GM18873 (cell line): ENCODE measurements at regions not wholly inside any gene's neighbourhood (a gene's known extent, or its start where the extent isn't known, plus 50 kb on each side); places are given as distances from the start of the nearest gene placed in this dataset.

Experiments used
- ATAC-seq: cut with Tn5 transposase; IDR thresholded peaks from one replicate; pipeline ENCODE4 v1.9.1; 2021; ENCODE audit warnings: mild to moderate bottlenecking, moderate library complexity, moderate number of reproducible peaks; ENCODE audit not compliant: unreplicated experiment, low FRiP score

DNA sequence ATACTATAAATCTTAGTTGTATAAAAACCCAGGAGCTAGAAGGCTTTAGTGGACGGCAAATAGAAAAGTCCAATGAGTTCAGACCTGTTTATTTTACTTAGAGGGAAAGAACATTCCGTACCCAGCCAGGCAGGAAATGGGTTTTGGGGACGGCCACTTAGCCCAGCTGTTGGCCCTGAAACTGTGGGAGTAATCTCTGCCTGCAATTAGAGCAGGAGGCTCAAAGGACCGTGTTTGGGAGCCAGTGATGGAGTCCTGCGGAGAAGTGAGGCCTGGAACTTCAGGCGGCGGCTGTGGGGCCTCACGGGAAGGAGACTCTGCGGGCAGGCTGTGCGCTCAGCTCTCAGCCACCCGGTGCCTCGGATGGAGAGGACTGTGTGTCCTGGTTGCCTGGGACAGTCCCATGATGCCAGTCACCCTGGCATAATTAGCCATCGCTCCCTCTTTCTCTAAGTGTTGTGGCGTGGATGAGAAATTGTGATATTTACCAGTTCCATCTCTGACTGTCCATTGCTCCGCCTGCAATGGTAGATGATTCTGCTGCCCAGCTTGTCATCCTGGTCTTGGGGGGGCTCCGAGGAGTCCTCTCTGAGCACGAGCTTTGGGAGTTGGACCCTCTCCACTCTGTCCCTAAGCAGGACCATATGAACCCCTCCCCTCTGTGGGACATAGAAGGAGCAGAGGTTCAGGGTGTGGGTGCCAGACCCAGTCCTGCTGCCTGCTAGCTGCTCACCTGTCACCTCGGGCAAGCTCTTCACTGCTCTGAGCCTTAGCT is 530.3 kb downstream of the TBC1D22A start:
- no peak for ATAC-seq

GRCh38 chr22:47291565-47292495 is 529.4 kb downstream of the TBC1D22A start:
- ATAC-seq = no peak

DNA sequence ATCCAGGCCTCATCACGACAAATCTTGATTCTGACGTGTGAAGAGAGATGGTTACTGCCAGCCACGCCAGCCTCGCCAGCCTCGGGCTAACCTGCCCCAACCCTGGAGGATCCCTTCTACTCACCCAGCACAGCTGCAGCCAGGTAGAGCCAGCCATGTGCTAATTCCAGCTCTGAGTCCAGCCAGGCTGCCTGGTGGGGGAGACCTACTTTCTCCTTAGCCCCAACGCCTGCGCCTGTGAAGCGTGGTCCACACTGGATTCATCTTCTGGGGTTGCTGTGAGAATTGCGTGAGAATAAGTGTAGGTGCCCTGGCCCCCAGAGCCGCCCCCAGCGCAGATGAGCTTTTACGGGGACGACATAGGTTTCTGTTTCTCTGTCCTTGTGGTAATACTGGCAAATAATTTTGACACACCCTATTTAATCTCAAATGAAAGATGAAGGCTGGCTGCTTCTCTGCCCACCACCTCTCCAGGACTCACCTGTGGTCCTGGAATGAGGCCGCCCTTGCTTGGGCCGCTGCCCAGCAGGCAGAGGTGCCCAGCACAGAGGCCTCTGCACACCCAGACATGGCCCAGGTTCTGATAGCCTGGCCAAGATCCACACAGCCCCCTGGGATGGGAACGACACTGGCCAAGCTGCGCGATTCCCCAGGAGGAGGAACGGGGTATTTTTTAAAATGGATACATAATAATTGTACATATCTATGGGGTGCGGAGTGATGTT is 528.4 kb downstream of the TBC1D22A start:
- ATAC-seq = no peak

DNA sequence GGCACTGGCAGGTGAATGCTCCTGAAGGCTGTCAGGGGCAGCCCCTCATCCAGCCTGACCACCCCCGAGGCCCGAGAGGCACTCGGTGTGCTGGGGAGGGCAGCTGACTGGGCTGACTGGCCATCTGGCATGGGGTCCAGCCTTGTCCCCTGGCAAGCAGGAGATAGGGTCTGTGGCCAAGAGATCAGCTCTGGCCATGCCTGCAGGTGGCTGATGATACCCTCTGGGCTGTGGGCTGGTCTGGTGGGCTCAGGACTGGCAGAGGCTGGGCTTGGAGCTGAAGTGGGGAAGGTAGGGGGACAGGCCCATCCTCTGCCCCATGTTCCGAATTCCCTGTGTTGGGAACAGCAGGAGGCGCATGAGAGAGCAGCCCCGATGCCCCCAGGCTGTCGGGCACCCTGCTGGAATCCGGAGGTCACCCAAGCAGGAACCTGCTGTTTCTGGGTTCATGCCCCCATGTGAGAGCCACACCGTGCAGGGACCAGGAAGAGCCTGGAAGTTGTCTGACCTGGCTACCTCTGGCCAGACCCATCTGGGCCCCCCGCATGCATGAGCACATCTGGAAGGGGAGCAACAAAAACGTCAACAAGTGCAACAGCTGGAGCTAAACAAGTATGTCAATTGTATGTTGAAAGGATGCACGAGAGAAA is 527.0 kb downstream of the TBC1D22A start:
- no peak for ATAC-seq

- ATAC-seq = no peak
Measured at GRCh38 chr22:47288680-47289079, 526.2 kb downstream of the TBC1D22A start.

DNA sequence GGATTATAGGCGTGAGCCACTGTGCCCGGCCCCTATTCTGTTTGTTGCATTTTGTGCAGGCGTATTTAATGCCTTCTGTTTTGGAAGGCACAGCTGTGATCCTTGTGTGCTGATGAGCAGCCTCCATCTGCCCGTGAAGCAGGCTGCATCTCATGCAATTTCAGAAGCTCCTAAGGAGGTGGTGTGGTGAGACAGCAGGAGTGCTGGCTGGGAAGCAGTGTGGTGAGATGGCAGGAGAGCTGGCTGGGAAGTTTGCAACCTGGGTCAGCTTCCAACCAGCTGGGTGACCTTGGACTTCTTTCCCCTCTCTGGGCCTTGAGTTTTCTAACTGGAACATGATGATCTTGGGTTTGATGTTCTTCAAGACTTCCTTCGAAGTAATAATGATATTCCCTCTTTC is 525.1 kb downstream of the TBC1D22A start:
- ATAC-seq = no peak

GRCh38 chr22:47286590-47286989 is 524.1 kb downstream of the TBC1D22A start:
- ATAC-seq = no peak

DNA sequence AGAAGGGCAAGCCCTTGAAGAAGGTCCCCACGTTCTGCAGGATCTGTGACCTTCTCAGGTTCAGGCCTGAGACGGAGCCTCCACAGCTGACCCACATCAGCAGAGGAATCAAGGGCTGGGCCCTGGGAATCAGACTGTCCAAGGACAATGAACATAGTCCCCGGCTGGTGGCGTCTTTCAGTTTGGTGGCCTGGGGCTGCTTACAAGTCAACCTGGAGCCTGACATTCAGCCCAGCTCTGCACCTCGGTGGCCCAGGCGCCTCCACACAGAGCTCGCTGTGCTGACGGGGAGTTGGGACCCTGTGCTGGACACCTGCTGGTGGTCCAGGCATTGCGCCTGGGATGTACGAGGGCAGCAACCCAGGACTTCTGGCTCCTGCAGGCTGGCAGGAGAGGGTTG is 523.5 kb downstream of the TBC1D22A start:
- no peak for ATAC-seq

DNA sequence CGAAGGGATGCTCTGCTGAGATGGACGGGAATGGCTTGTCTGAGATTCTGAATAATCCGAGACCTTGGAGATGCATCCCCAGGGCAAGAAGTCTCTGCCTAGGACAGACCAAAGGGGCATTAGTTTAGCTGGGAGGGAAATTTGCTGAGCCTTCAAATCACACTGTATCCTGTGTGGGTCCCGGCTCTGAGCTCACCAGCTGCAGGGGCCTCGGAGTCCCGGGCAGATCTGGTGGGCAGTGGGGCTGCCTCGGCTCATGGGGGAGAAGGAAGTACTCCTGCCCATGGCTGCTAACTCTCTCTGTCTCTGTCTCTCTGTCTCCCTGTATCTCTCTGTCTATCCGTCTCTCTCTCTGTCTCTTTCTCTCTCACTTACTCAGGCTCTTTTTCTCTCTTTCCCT is 522.4 kb downstream of the TBC1D22A start:
- ATAC-seq = no peak

- ATAC-seq = no peak
Measured at GRCh38 chr22:47284360-47284759, 521.9 kb downstream of the TBC1D22A start.

GRCh38 chr22:47283616-47284270 is 521.3 kb downstream of the TBC1D22A start:
- ATAC-seq = no peak

DNA sequence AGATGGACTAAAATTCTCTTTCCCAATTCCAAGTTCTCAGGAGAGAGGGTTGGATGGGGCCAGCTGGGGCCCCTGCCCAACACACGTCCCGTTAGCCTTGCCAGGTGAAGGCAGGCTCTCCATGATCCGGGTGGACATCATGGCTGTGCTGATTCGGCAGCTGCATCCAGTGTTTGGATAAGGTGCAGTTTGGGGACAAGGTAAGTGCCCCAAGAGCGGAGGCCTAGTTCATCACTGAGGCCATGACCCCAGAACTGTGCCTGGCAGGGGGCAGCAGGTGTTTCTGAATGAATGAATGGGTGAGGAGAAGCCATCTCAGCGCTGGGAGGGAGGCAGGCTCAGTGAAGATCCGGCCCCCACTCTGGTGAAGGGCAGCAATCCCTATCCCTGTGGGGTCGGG is 520.4 kb downstream of the TBC1D22A start:
- ATAC-seq = no peak

DNA sequence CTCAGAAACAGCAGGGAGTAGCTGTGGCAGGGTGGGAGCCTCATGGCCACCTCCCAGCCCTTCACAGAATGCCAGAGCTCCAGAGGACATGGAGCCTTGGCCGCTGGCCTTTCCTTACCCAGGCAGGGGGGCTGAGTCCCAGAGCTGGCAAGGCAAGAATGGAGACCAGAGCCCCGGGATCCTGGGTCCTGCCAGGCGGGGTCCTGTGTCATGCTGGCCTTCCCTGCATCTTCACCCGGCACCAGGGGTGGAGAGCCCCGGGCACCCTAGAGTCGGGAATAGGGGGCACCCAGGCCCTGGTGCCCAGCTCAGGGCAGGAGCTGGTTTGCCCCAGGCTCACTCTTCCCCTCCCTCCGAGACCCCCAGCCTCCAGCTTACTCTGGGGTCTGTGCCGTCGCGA is 519.9 kb downstream of the TBC1D22A start:
- ATAC-seq = no peak

DNA sequence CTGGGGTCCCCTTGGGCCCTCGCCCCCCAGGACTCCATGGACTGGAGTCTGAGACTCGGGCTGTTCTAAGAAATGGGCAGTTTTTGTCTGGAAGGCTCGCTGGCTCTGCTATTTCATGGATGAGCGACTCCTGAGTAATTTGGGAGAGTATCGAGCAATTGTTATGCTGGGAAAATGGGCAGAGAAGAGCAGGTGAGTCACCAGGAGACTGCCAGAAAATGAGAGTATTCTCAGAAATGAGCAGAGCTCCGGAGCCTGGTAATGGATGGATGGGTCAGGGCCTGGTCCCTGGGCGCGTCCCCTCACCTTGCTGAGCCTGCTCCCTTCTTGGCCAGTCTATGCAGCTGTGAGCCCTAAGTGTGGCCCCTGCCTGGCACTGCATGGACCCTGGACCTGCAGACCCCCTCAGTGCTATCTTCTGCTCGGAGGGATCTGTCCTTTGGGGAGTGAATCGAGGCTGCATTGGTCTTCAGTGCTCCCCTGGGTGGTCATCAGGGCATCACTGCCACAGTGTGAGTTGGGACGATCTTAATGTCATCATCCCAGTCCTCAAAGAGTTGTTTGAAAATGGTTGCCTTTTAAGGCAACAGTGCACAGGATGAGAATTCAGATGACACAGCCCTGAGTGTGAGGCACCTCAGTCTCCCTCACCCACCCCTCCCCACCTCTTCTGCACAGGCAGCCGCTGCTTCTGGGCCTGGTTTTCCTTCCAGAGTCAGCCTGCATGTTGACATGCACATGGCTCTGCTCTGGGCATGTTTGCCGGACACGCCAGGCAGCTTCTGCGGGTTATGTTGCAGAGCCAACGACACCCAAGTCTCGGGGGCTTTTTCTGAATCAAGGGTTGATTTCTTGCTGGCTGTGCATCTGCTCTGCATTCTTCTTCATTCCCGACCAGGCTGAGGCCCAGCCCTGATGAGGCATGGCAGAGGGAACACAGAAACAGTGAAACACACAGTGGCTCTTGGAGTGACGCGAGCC is 519.0 kb downstream of the TBC1D22A start:
- ATAC-seq = no peak

DNA sequence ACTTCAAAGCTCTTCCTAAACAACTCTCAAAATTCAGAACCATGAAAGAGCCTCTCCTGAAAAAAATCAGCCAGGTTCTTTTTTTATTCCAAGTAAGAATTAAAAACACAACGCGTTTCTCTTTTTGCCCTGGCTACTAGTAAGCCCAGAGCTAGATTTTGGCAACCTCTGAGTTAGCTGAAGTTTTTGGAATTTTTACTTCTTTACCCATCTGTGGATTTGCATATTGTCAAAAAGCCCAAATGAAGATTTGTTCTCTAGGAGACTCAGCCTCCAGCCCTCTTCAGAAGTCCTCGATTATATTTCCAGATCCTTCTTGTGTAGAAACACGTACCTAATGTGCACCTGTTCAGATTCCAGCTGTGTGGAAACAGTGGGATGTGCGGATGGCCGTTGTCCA is 517.9 kb downstream of the TBC1D22A start:
- ATAC-seq = no peak

GRCh38 chr22:47279746-47280145 is 517.3 kb downstream of the TBC1D22A start:
- ATAC-seq = no peak

DNA sequence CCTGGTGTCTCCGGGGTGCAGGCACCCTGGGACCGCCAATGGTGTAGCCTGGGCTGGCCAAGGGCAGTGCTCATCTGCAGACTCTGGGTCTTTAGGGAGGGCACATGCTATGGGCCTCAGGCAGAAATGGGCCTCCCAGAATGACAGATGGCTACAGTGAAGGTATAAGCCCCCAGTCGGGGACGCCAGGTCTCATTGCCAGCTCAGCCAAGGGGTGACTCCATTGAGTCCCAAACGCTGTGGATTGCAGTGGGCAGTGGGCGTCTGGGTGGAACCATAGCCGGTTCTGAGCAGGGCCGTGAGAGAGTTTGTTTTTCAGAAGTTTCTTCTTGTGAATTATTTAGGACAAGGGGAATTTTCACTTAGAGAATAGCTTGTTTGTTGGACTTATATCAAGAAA is 516.9 kb downstream of the TBC1D22A start:
- ATAC-seq = no peak

GRCh38 chr22:47278655-47279054 is 516.2 kb downstream of the TBC1D22A start:
- no peak for ATAC-seq

- no peak for ATAC-seq
Measured at GRCh38 chr22:47277531-47277930, 515.1 kb downstream of the TBC1D22A start.
